ENCODE measurements at regions not wholly inside any gene's neighbourhood (a gene's known extent, or its start where the extent isn't known, plus 50 kb on each side); places are given as distances from the start of the nearest gene placed in this dataset.

DNA sequence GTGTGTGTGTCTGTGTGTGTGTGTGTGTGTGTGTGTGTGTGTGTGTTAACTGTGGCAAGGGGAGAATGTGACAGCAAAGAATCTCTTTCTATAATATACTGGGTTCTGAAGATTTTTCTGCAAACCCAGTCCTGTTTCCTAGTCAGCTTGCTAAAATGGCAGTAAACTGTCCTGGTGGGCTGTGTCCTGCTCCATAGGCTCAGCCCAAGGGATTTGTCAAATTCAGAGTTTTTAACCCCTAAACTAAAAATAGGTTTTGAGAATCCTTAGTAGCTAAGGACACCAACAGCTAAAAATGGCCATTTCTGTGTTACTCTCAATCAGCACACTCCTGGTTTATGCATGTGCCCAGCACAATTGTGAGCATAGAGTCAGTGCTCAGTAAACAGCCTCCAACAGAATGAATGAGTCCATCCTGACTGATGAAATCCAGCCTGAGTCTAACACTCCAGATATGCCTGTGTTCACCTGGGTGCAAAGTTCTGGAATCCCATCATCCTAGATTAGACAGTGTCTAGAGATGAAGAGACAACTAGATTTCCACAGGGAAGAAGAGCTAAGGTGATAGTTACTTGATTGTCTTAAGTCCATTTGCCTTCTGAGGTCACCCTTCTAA, 192.6 kb downstream of the TTC6 start:
- POLR2A ChIA-PET = no interaction called here

DNA sequence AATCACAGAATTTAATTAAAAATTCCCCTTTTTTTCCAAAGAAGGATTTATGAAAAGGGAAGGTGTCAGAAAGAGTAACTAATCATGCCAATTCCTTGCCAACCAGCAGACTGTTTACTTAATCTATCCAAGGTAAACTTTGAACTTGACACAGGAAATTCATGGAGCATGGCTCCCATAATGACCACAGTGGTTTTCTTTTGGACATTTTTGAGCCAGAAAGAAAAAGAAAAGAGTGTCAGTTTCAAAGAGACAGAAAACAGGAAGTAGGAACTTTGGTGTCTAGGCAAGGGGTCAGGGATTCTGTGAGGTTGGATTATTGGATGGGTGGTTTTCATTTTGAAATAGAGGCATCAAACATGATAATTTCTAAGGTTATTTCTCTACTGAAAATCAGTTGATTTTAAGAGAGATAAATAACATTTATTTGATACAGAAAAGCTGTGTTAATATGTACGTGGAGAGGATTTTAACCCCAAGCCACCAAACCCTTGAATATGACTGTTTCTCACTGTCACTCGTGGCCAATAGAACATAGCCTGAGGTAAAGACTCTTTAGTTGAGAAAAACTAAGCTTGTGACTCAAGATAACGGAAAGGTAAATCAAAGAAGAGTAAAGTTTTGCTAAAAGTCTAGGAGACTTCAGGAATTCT, 196.1 kb downstream of the TTC6 start:
- POLR2A ChIA-PET = no interaction called here
- DNase-seq (no peak), ATAC-seq (ENCODE audit: low read depth) (no peak)
- Mint-ChIP-seq H3K4me3 (no peak overlapping the region), H3K4me1 (no peaks in the 10 kb centered on the region), H3K27me3 (no peaks in the 10 kb centered on the region), H3K9me3 (no peaks in the 10 kb centered on the region), H3K36me3 (ENCODE audit: low read depth) (no peaks in the 10 kb centered on the region), H3K27ac (no peak overlapping the region)
- intact Hi-C loops (cut with micrococcal nuclease) = no loop called here
- CTCF ChIA-PET = no interaction called here
- TF ChIP-seq, protein P1, sequence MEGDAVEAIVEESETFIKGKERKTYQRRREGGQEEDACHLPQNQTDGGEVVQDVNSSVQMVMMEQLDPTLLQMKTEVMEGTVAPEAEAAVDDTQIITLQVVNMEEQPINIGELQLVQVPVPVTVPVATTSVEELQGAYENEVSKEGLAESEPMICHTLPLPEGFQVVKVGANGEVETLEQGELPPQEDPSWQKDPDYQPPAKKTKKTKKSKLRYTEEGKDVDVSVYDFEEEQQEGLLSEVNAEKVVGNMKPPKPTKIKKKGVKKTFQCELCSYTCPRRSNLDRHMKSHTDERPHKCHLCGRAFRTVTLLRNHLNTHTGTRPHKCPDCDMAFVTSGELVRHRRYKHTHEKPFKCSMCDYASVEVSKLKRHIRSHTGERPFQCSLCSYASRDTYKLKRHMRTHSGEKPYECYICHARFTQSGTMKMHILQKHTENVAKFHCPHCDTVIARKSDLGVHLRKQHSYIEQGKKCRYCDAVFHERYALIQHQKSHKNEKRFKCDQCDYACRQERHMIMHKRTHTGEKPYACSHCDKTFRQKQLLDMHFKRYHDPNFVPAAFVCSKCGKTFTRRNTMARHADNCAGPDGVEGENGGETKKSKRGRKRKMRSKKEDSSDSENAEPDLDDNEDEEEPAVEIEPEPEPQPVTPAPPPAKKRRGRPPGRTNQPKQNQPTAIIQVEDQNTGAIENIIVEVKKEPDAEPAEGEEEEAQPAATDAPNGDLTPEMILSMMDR (IDR thresholded peaks at IDR 0.05) = no peak

More for the DNA sequence above, 192.6 kb downstream of the TTC6 start:
- H3K4me3 Mint-ChIP-seq = no peak overlapping the region
- intact Hi-C loops (cut with micrococcal nuclease) = no loop called here
- no peak overlapping the region for H3K27ac Mint-ChIP-seq
- H3K36me3 Mint-ChIP-seq (ENCODE audit: low read depth) = no peaks in the 10 kb centered on the region
- H3K9me3 Mint-ChIP-seq = peaks cover 5% of the 10 kb centered on the region
- TF ChIP-seq, protein P1 (IDR thresholded peaks at IDR 0.05) = no peak
- no peak for ATAC-seq (ENCODE audit: low read depth)
- CTCF ChIA-PET = no interaction called here
- H3K4me1 Mint-ChIP-seq = no peaks in the 10 kb centered on the region
- no peak for DNase-seq
- H3K27me3 Mint-ChIP-seq = no peaks in the 10 kb centered on the region

DNA sequence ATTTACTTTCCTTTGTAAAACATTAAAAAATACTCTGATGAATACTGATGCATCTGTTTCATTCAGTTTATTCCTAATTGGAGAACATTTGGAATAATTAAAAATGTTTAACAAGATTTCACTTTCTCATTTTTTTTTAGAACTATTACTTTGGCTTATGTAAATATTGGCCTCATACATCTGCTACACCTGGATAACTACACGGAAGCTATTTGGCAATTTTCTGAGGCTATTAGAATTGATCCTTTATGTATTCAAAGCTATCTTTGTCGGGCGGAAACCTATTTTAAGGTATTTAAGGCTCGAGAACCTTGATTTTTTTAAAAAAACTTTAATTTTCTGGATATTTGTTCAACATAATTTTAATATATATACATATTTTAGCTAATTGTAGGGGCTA, 196.7 kb downstream of the TTC6 start:
- POLR2A ChIA-PET = no interaction called here

DNA sequence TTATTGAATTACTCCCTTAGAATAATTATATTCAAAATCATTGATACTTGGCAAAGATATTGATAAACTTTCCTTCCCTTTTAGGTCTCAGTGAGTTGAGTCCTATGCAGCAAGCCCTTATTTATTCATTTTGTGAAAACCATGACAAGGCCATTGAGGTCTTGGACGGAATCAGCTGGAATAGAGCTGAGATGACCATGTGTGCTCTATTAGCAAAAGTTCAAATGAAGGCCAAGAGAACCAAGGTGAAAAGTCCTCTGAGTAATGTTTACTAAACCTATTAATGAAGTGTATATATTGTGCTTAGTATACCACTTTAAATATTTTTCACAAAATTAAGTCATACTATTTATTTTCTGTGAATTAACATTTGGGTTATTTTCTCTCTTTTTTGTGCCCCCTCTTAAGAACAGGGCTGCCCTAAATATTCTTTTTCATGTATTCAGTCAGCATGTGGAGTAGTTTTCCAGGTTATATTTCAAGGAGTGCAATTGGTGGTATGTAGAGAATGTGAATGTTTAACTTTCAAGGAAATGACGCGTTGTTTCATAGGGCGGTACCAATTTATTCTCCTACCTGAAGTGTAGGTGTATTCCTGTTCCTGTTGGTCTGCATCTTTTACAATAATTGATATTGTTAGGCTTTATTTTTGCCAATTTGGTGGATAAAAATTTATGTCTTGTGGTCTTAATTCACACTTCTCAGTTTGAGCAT, 201.4 kb downstream of the TTC6 start:
- H3K36me3 Mint-ChIP-seq (ENCODE audit: low read depth) = no peaks in the 10 kb centered on the region
- TF ChIP-seq, protein P1 (IDR thresholded peaks at IDR 0.05) = no peak
- no peaks in the 10 kb centered on the region for H3K9me3 Mint-ChIP-seq
- H3K4me1 Mint-ChIP-seq = no peaks in the 10 kb centered on the region
- DNase-seq = no peak
- POLR2A ChIA-PET = no interaction called here
- no peak for ATAC-seq (ENCODE audit: low read depth)
- CTCF ChIA-PET = no interaction called here
- H3K4me3 Mint-ChIP-seq = no peak overlapping the region
- H3K27me3 Mint-ChIP-seq = no peaks in the 10 kb centered on the region
- intact Hi-C loops (cut with micrococcal nuclease) = no loop called here
- H3K27ac Mint-ChIP-seq = no peak overlapping the region

More for the DNA sequence above, 196.7 kb downstream of the TTC6 start:
- CTCF ChIA-PET = no interaction called here
- intact Hi-C loops (cut with micrococcal nuclease) = no loop called here
- H3K9me3 Mint-ChIP-seq = no peaks in the 10 kb centered on the region
- no peaks in the 10 kb centered on the region for H3K4me1 Mint-ChIP-seq
- H3K36me3 Mint-ChIP-seq (ENCODE audit: low read depth) = no peaks in the 10 kb centered on the region
- DNase-seq = no peak
- no peaks in the 10 kb centered on the region for H3K27me3 Mint-ChIP-seq
- TF ChIP-seq, protein P1 (IDR thresholded peaks at IDR 0.05) = no peak
- ATAC-seq (ENCODE audit: low read depth) = no peak
- H3K27ac Mint-ChIP-seq = no peak overlapping the region
- H3K4me3 Mint-ChIP-seq = no peak overlapping the region

DNA sequence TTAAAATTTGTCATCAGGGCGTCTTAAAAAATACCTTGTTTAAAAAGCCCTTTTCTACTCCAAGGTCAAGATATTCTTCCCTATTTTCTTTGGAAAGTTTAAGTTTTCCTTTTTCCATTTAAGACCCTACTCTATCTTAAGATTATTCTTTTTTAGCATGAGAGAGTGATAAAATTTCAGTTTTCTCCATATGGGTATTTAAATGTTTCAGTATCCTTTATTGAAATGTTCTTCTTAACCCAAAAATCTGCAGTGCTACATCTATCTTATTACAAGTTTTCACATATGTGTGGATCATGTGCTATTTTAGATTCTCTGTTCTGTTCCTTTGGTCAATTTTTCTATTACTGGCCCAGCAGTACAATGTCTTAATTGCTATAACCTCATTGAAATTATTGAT, 202.2 kb downstream of the TTC6 start:
- Mint-ChIP-seq H3K9me3 (no peaks in the 10 kb centered on the region), H3K27ac (no peak overlapping the region), H3K36me3 (ENCODE audit: low read depth) (no peaks in the 10 kb centered on the region), H3K4me3 (no peak overlapping the region), H3K4me1 (no peaks in the 10 kb centered on the region), H3K27me3 (no peaks in the 10 kb centered on the region)
- ChIA-PET POLR2A (no interaction called here), CTCF (no interaction called here)
- intact Hi-C loops (cut with micrococcal nuclease) = no loop called here
- no peak for DNase-seq
- TF ChIP-seq, protein P1 (IDR thresholded peaks at IDR 0.05) = no peak
- ATAC-seq (ENCODE audit: low read depth) = no peak
